ENCODE measurements at regions not wholly inside any gene's neighbourhood (a gene's known extent, or its start where the extent isn't known, plus 50 kb on each side); places are given as distances from the start of the nearest gene placed in this dataset.

DNA sequence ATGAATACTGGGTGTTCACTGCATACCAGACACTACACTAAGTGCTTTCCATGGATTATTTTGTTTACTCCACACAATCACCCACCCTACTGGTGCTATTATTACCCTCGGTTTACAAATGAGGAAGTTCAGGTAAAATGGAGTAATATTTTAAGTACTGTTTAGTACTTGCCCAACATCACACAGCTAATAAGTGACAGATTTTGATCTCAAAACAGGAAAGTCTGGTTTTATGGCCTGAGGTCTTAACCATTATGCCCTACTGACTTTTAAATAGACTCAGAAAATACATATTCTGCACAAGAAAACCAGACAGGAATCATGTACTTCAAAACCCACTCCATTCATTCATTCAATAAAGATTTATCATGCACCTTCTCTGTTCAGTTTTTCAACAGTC, 431.0 kb upstream of the TLE4 start:
- CTCF ChIA-PET: no interaction called here
- H3K27ac Mint-ChIP-seq: no peak overlapping the region

DNA sequence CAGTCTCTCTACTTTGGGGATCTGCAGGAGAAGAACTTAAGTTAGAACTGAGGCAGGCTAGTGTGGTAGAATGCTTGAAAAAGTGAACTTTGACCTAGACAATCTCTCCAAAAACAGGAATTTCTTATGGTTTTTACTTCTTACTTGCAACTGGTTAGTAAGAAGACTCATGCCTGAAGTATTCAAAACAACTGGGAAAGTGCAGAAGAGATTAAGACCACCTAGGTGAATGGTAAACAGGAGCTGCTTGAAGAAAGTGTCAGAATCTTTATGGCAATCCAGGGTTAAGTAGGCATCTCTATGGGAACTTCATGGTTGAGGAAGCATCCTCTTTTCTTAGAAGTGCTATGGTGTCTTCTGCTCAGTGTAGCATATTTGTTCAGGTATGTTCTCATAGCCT, 428.6 kb upstream of the TLE4 start:
- Mint-ChIP-seq H3K4me3 (no peak overlapping the region), H3K27me3 (no peaks in the 10 kb centered on the region), H3K36me3 (no peaks in the 10 kb centered on the region), H3K27ac (no peak overlapping the region), H3K9me3 (peaks cover 0 to 10% (median 1%) of the 10 kb centered on the region in 5 donors), H3K4me1 (no peaks in the 10 kb centered on the region)
- Histone ChIP-seq H3K4me3 (ENCODE audit: low read length) (no peak overlapping the region), H3K27ac (ENCODE audit: low read depth, low read length) (no peak overlapping the region), H3K27me3 (ENCODE audit: insufficient read depth, low read length, poor library complexity, severe bottlenecking) (no peaks in the 10 kb centered on the region), H3K36me3 (ENCODE audit: insufficient read depth, low read length) (no peaks in the 10 kb centered on the region), H3K4me1 (ENCODE audit: insufficient read depth, low read length) (no peaks in the 10 kb centered on the region), H3K9me3 (ENCODE audit: low read length) (no peaks in the 10 kb centered on the region)
- ChIA-PET POLR2A (no interaction called here), CTCF (no interaction called here)
- DNase-seq: no peak

More for the DNA sequence above, 431.0 kb upstream of the TLE4 start:
- Mint-ChIP-seq H3K27me3 (no peaks in the 10 kb centered on the region), H3K4me1 (no peaks in the 10 kb centered on the region), H3K36me3 (no peaks in the 10 kb centered on the region), H3K9me3 (peaks cover 0 to 10% (median under 1%) of the 10 kb centered on the region in 5 donors), H3K4me3 (no peak overlapping the region)
- POLR2A ChIA-PET: no interaction called here
- DNase-seq: no peak
- Histone ChIP-seq H3K4me1 (ENCODE audit: insufficient read depth, low read length) (no peaks in the 10 kb centered on the region), H3K9me3 (ENCODE audit: low read length) (no peaks in the 10 kb centered on the region), H3K4me3 (ENCODE audit: low read length) (no peak overlapping the region), H3K27ac (ENCODE audit: low read depth, low read length) (no peak overlapping the region), H3K27me3 (ENCODE audit: insufficient read depth, low read length, poor library complexity, severe bottlenecking) (no peaks in the 10 kb centered on the region), H3K36me3 (ENCODE audit: insufficient read depth, low read length) (no peaks in the 10 kb centered on the region)

GRCh38 chr9:79145442-79145841, 426.3 kb upstream of the TLE4 start:
- no peak for DNase-seq
- no peaks in the 10 kb centered on the region for H3K27me3 ChIP-seq (ENCODE audit: insufficient read depth, low read length, poor library complexity, severe bottlenecking)
- CTCF ChIA-PET: no interaction called here
- no peaks in the 10 kb centered on the region for H3K4me1 ChIP-seq (ENCODE audit: insufficient read depth, low read length)
- no peak overlapping the region for H3K27ac ChIP-seq (ENCODE audit: low read depth, low read length)
- Mint-ChIP-seq H3K27me3 (peaks cover 0 to 1% of the 10 kb centered on the region in 2 donors), H3K4me3 (no peak overlapping the region), H3K9me3 (peaks cover 0 to 10% (median 1%) of the 10 kb centered on the region in 5 donors), H3K36me3 (no peaks in the 10 kb centered on the region), H3K27ac (no peak overlapping the region), H3K4me1 (no peaks in the 10 kb centered on the region)
- H3K36me3 ChIP-seq (ENCODE audit: insufficient read depth, low read length): no peaks in the 10 kb centered on the region
- POLR2A ChIA-PET: no interaction called here
- H3K9me3 ChIP-seq (ENCODE audit: low read length): no peaks in the 10 kb centered on the region
- H3K4me3 ChIP-seq (ENCODE audit: low read length): no peak overlapping the region

DNA sequence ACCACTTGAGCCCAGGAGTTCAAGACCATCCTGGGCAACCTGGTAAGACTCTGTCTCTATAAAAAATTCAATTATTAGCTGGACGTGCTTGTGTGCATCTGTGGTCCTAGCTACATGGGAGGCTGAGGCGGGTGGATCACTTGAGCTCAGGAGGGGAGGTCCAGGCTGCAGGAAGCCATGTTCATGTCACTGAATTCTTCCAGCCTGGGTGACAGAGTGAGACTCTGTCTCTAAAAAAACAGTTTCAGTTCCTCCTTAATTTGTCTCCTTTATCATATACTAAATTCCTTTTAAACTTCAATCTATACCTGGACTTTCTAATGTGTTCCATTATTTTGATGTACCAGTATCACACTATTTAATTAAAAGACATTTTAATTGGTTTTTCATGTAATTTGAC, 422.2 kb upstream of the TLE4 start:
- H3K9me3 Mint-ChIP-seq: peaks cover 0 to 10% (median 3%) of the 10 kb centered on the region in 5 donors
- H3K36me3 Mint-ChIP-seq: no peaks in the 10 kb centered on the region
- no peaks in the 10 kb centered on the region for H3K4me1 Mint-ChIP-seq
- Histone ChIP-seq H3K4me3 (ENCODE audit: low read length) (no peak overlapping the region), H3K9me3 (ENCODE audit: low read length) (no peaks in the 10 kb centered on the region), H3K4me1 (ENCODE audit: insufficient read depth, low read length) (no peaks in the 10 kb centered on the region), H3K36me3 (ENCODE audit: insufficient read depth, low read length) (no peaks in the 10 kb centered on the region), H3K27me3 (ENCODE audit: insufficient read depth, low read length, poor library complexity, severe bottlenecking) (no peaks in the 10 kb centered on the region), H3K27ac (ENCODE audit: low read depth, low read length) (no peak overlapping the region)
- DNase-seq: no peak
- CTCF ChIA-PET: no interaction called here
- POLR2A ChIA-PET: no interaction called here
- H3K27ac Mint-ChIP-seq: no peak overlapping the region
- H3K27me3 Mint-ChIP-seq: peaks cover 0 to 1% of the 10 kb centered on the region in 2 donors
- H3K4me3 Mint-ChIP-seq: no peak overlapping the region

- Mint-ChIP-seq H3K4me3 (no peak overlapping the region), H3K36me3 (no peaks in the 10 kb centered on the region), H3K9me3 (peaks cover 0 to 3% (median 0%) of the 10 kb centered on the region in 5 donors), H3K27me3 (peaks cover 0 to 1% of the 10 kb centered on the region in 2 donors), H3K27ac (no peak overlapping the region), H3K4me1 (no peaks in the 10 kb centered on the region)
- H3K36me3 ChIP-seq (ENCODE audit: insufficient read depth, low read length): no peaks in the 10 kb centered on the region
- ChIA-PET CTCF (no interaction called here), POLR2A (no interaction called here)
- no peak for DNase-seq
- no peaks in the 10 kb centered on the region for H3K4me1 ChIP-seq (ENCODE audit: insufficient read depth, low read length)
- H3K27ac ChIP-seq (ENCODE audit: low read depth, low read length): no peak overlapping the region
- H3K27me3 ChIP-seq (ENCODE audit: insufficient read depth, low read length, poor library complexity, severe bottlenecking): no peaks in the 10 kb centered on the region
- no peak overlapping the region for H3K4me3 ChIP-seq (ENCODE audit: low read length)
- H3K9me3 ChIP-seq (ENCODE audit: low read length): no peaks in the 10 kb centered on the region
These were observed 420.0 kb upstream of the TLE4 start for GRCh38 chr9:79151791-79152190.

DNA sequence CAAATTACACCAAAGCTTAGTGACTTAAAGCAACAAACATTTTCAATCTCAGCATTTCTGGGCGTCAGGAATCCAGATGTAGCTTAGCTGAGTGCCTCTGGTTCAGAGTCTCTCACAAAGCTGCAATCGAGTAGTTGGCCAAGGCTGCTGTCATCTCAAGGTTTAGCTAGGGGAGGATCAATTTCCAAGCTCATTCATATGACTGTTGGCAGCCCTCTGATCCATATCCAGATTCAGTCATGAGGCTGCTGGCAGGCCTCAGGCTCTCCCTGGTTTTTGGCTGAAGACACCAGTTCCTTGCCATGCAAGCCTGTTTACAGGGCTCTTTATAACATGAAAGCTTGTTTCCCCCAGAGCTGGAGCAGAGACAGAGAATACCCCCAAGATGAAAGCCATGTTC, 419.5 kb upstream of the TLE4 start:
- Histone ChIP-seq H3K27me3 (ENCODE audit: insufficient read depth, low read length, poor library complexity, severe bottlenecking) (no peaks in the 10 kb centered on the region), H3K27ac (ENCODE audit: low read depth, low read length) (no peak overlapping the region), H3K9me3 (ENCODE audit: low read length) (no peaks in the 10 kb centered on the region), H3K4me1 (ENCODE audit: insufficient read depth, low read length) (no peaks in the 10 kb centered on the region), H3K36me3 (ENCODE audit: insufficient read depth, low read length) (no peaks in the 10 kb centered on the region), H3K4me3 (ENCODE audit: low read length) (no peak overlapping the region)
- CTCF ChIA-PET: no interaction called here
- H3K4me1 Mint-ChIP-seq: no peaks in the 10 kb centered on the region
- DNase-seq: no peak
- POLR2A ChIA-PET: no interaction called here
- no peaks in the 10 kb centered on the region for H3K36me3 Mint-ChIP-seq
- no peak overlapping the region for H3K4me3 Mint-ChIP-seq
- peaks cover 0 to 1% of the 10 kb centered on the region in 2 donors for H3K27me3 Mint-ChIP-seq
- H3K9me3 Mint-ChIP-seq: peaks cover 0 to 3% (median 0%) of the 10 kb centered on the region in 5 donors
- H3K27ac Mint-ChIP-seq: no peak overlapping the region

GRCh38 chr9:79154806-79155205, 417.0 kb upstream of the TLE4 start:
- no peak overlapping the region for H3K4me3 ChIP-seq (ENCODE audit: low read length)
- CTCF ChIA-PET: no interaction called here
- H3K27ac Mint-ChIP-seq: no peak overlapping the region
- H3K4me1 ChIP-seq (ENCODE audit: insufficient read depth, low read length): no peaks in the 10 kb centered on the region
- peaks cover 0 to 3% (median 0%) of the 10 kb centered on the region in 5 donors for H3K9me3 Mint-ChIP-seq
- H3K4me3 Mint-ChIP-seq: no peak overlapping the region
- no peaks in the 10 kb centered on the region for H3K4me1 Mint-ChIP-seq
- H3K27me3 ChIP-seq (ENCODE audit: insufficient read depth, low read length, poor library complexity, severe bottlenecking): no peaks in the 10 kb centered on the region
- no peaks in the 10 kb centered on the region for H3K36me3 ChIP-seq (ENCODE audit: insufficient read depth, low read length)
- POLR2A ChIA-PET: no interaction called here
- H3K9me3 ChIP-seq (ENCODE audit: low read length): no peaks in the 10 kb centered on the region
- H3K36me3 Mint-ChIP-seq: no peaks in the 10 kb centered on the region
- H3K27me3 Mint-ChIP-seq: peaks cover 2 to 6% of the 10 kb centered on the region in 2 donors
- H3K27ac ChIP-seq (ENCODE audit: low read depth, low read length): no peak overlapping the region
- DNase-seq: no peak

GRCh38 chr9:79155308-79155707, 416.5 kb upstream of the TLE4 start:
- no peak for DNase-seq
- Mint-ChIP-seq H3K36me3 (no peaks in the 10 kb centered on the region), H3K4me1 (no peaks in the 10 kb centered on the region), H3K27ac (no peak overlapping the region), H3K4me3 (no peak overlapping the region), H3K27me3 (peaks cover 2 to 6% of the 10 kb centered on the region in 2 donors), H3K9me3 (peaks cover 0 to 3% (median 0%) of the 10 kb centered on the region in 5 donors)
- ChIA-PET POLR2A (no interaction called here), CTCF (no interaction called here)
- no peaks in the 10 kb centered on the region for H3K4me1 ChIP-seq (ENCODE audit: insufficient read depth, low read length)
- no peaks in the 10 kb centered on the region for H3K27me3 ChIP-seq (ENCODE audit: insufficient read depth, low read length, poor library complexity, severe bottlenecking)
- H3K9me3 ChIP-seq (ENCODE audit: low read length): no peaks in the 10 kb centered on the region
- no peak overlapping the region for H3K27ac ChIP-seq (ENCODE audit: low read depth, low read length)
- H3K36me3 ChIP-seq (ENCODE audit: insufficient read depth, low read length): no peaks in the 10 kb centered on the region
- H3K4me3 ChIP-seq (ENCODE audit: low read length): no peak overlapping the region

- no peaks in the 10 kb centered on the region for H3K36me3 Mint-ChIP-seq
- ChIA-PET CTCF (no interaction called here), POLR2A (no interaction called here)
These were observed 408.2 kb upstream of the TLE4 start for GRCh38 chr9:79163544-79163943.

More at GRCh38 chr9:79163544-79163943, 408.2 kb upstream of the TLE4 start:
- no peak overlapping the region for H3K27ac ChIP-seq (ENCODE audit: low read depth, low read length)
- Mint-ChIP-seq H3K27me3 (peaks cover 1 to 5% of the 10 kb centered on the region in 2 donors), H3K4me3 (no peak overlapping the region), H3K9me3 (peaks cover 0 to 7% (median 0%) of the 10 kb centered on the region in 5 donors), H3K27ac (peak overlapping the region in 1 of 8 donors; percentile 76), H3K4me1 (no peaks in the 10 kb centered on the region)
- H3K9me3 ChIP-seq (ENCODE audit: low read length): no peaks in the 10 kb centered on the region
- H3K4me1 ChIP-seq (ENCODE audit: insufficient read depth, low read length): no peaks in the 10 kb centered on the region
- H3K4me3 ChIP-seq (ENCODE audit: low read length): no peak overlapping the region
- no peaks in the 10 kb centered on the region for H3K27me3 ChIP-seq (ENCODE audit: insufficient read depth, low read length, poor library complexity, severe bottlenecking)
- DNase-seq: no peak
- no peaks in the 10 kb centered on the region for H3K36me3 ChIP-seq (ENCODE audit: insufficient read depth, low read length)
